Spleen (tissue), 7 donors: ENCODE measurements at regions not wholly inside any gene's neighbourhood (a gene's known extent, or its start where the extent isn't known, plus 50 kb on each side); places are given as distances from the start of the nearest gene placed in this dataset.

Experiments
- POLR2A ChIP-seq, 3 donors: fragments of 450-650 bp; IDR thresholded peaks; one replicate each; pipeline ENCODE4 v1.5.1; 2017; ENCODE audit warnings: antibody characterized with exemption in 3 of 3, mild to moderate bottlenecking in 1 of 3
- POLR2AphosphoS5 ChIP-seq, 3 donors: sonication (generic); formaldehyde crosslinking; IDR thresholded peaks; one replicate each; pipeline ENCODE4 v1.5.1; 2017; ENCODE audit warnings: antibody characterized with exemption in 3 of 3
- TF ChIP-seq, protein P1 (sequence below), 11 experiments: fragments of 200-600 bp in 7 of 11; fragments of 450-650 bp in 4 of 11; sonication (generic) in 4 of 11; IDR thresholded peaks in 8 of 11; conservative IDR thresholded peaks in 3 of 11; 1 replicate in 7 of 11; 2 replicates in 4 of 11; pipeline versions ENCODE4 v1.4.0 to v1.8.0; 2016 to 2021; ENCODE audit warnings: antibody characterized with exemption in 11 of 11, inconsistent platforms in 4 of 11, mild to moderate bottlenecking in 1 of 11
- donor health status: DM: no; HTN: no; CAD: no; lungs with moderate emphysema.
- donor health status: DM: no; HTN: no; CAD: no.
- donor health status: DM: no; HTN: no; CAD: no.

DNA sequence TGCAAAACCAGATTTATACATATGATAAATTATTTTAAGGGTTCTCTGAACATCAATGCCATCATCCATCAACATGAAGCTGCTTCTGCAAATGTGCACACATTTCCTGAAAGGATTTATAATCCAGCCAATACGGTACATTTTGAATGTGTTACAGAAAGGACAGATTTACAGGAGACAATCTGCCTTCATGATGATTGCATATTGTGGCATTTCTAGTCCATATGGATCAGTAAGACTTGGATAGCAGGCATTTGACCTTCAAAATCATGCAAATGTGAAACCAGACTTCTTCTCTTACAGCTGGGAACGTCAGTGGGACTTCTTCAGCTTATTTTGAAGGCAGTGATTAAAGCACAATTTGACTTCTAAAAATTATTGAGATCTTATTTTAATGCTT is 217.3 kb upstream of the GK2 start:
- TF ChIP-seq, protein P1, sequence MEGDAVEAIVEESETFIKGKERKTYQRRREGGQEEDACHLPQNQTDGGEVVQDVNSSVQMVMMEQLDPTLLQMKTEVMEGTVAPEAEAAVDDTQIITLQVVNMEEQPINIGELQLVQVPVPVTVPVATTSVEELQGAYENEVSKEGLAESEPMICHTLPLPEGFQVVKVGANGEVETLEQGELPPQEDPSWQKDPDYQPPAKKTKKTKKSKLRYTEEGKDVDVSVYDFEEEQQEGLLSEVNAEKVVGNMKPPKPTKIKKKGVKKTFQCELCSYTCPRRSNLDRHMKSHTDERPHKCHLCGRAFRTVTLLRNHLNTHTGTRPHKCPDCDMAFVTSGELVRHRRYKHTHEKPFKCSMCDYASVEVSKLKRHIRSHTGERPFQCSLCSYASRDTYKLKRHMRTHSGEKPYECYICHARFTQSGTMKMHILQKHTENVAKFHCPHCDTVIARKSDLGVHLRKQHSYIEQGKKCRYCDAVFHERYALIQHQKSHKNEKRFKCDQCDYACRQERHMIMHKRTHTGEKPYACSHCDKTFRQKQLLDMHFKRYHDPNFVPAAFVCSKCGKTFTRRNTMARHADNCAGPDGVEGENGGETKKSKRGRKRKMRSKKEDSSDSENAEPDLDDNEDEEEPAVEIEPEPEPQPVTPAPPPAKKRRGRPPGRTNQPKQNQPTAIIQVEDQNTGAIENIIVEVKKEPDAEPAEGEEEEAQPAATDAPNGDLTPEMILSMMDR (IDR thresholded peaks at IDR 0.05 in 8 of 11, conservative IDR thresholded peaks at IDR 0.05 in 3 of 11), result no peak
- no peak for TF ChIP-seq POLR2A (IDR thresholded peaks at IDR 0.05)
- no peak for TF ChIP-seq POLR2AphosphoS5 (IDR thresholded peaks at IDR 0.05)
